MCF 10A (cell line): ENCODE measurements at regions not wholly inside any gene's neighbourhood (a gene's known extent, or its start where the extent isn't known, plus 50 kb on each side); places are given as distances from the start of the nearest gene placed in this dataset.

ENCODE experiments used
- BruUV-seq: library from RNA; stranded (reverse); fragments of 400-500 nt; replicated peaks from 2 replicates; lab custom pipeline; 2021; lab: Mats Ljungman, UMichigan
- CTCF ChIA-PET: fragments of 300-600 bp; sonication (Branson Sonifier 250); formaldehyde crosslinking; extraction: SDS; loops from one replicate; lab custom pipeline; 2021; ENCODE audit warnings: antibody characterized with exemption, inconsistent platforms; lab: Yijun Ruan, JAX
- POLR2A ChIA-PET: fragments of 300-600, 350-650 bp; sonication (Branson Sonifier 250); formaldehyde crosslinking; extraction: SDS; loops from one replicate; lab custom pipeline; 2020; ENCODE audit warnings: antibody characterized with exemption, inconsistent platforms; lab: Yijun Ruan, JAX
- DNase-seq: peaks from one replicate; pipeline ENCODE4 v3.0.0-alpha.2; 2018; ENCODE audit not compliant: unreplicated experiment
- H3K27ac Mint-ChIP-seq: one replicate; pipeline ENCODE4 v1.8.0; 2022; ENCODE audit warnings: mild to moderate bottlenecking, low read depth, mixed read lengths; ENCODE audit not compliant: unreplicated experiment
- H3K27me3 Mint-ChIP-seq: one replicate; pipeline ENCODE4 v1.8.0; 2022; ENCODE audit warnings: mixed read lengths; ENCODE audit not compliant: insufficient read depth, unreplicated experiment
- H3K36me3 Mint-ChIP-seq: one replicate; pipeline ENCODE4 v1.8.0; 2022; ENCODE audit warnings: mild to moderate bottlenecking, moderate library complexity, mixed read lengths; ENCODE audit not compliant: insufficient read depth, unreplicated experiment
- H3K4me1 Mint-ChIP-seq: one replicate; pipeline ENCODE4 v1.8.0; 2022; ENCODE audit warnings: mixed read lengths; ENCODE audit not compliant: insufficient read depth, unreplicated experiment
- H3K4me3 Mint-ChIP-seq: one replicate; pipeline ENCODE4 v1.8.0; 2022; ENCODE audit warnings: mild to moderate bottlenecking, moderate library complexity, mixed read lengths; ENCODE audit not compliant: unreplicated experiment
- H3K9me3 Mint-ChIP-seq: one replicate; pipeline ENCODE4 v1.8.0; 2022; ENCODE audit warnings: mixed read lengths; ENCODE audit not compliant: unreplicated experiment
- intact Hi-C: fragments of 100-400 bp; cut with micrococcal nuclease; formaldehyde crosslinking; loops from 2 replicates; pipeline ENCODE4 v1.14.1; 2022
- TF ChIP-seq, protein P1 (sequence below): fragments of 200-600 bp; IDR thresholded peaks from one replicate; pipeline ENCODE4 v1.8.0; 2022; ENCODE audit warnings: antibody characterized with exemption, mild to moderate bottlenecking; ENCODE audit not compliant: unreplicated experiment

DNA sequence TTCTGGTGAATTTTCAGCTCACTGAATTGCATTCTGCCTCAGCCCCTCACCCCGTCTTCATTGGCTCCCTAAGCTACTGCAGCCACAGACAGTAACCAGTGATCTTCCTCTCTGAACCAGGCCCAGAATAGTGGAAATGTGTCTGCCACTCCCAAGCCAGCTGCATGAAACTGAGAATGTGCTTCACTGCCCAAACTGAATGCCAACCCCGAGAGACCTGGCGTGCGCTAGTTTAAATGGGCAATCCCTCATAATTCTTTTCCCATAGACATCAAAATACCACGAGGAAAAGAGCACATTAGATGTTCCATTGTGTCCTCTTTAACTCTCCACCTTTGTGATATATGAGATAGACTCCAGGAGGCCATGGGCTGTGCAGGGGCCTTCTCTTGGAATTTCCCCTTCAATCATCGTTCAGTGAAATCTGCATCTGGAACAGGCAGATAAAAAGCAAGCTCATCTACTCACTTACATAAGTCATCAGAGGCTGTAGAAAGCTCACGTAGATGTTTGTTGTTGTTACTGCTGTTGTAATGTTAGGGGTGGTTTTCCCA lies 320.2 kb downstream of the NFIB start:
- ChIA-PET POLR2A (no interaction called here), CTCF (interaction anchor here (0.6 kb wide), 1 partner anchor 540 kb away, joined by 3 read pairs; no protein-coding TSS in a partner anchor)
- Mint-ChIP-seq H3K27me3 (no peaks in the 10 kb centered on the region), H3K4me1 (no peaks in the 10 kb centered on the region), H3K27ac (no peak overlapping the region), H3K4me3 (no peak overlapping the region), H3K36me3 (no peaks in the 10 kb centered on the region), H3K9me3 (peaks cover 5% of the 10 kb centered on the region)
- TF ChIP-seq, protein P1, sequence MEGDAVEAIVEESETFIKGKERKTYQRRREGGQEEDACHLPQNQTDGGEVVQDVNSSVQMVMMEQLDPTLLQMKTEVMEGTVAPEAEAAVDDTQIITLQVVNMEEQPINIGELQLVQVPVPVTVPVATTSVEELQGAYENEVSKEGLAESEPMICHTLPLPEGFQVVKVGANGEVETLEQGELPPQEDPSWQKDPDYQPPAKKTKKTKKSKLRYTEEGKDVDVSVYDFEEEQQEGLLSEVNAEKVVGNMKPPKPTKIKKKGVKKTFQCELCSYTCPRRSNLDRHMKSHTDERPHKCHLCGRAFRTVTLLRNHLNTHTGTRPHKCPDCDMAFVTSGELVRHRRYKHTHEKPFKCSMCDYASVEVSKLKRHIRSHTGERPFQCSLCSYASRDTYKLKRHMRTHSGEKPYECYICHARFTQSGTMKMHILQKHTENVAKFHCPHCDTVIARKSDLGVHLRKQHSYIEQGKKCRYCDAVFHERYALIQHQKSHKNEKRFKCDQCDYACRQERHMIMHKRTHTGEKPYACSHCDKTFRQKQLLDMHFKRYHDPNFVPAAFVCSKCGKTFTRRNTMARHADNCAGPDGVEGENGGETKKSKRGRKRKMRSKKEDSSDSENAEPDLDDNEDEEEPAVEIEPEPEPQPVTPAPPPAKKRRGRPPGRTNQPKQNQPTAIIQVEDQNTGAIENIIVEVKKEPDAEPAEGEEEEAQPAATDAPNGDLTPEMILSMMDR = no peak
- intact Hi-C loops = no loop called here
- DNase-seq = no peak
- no TSS peak for BruUV-seq

DNA sequence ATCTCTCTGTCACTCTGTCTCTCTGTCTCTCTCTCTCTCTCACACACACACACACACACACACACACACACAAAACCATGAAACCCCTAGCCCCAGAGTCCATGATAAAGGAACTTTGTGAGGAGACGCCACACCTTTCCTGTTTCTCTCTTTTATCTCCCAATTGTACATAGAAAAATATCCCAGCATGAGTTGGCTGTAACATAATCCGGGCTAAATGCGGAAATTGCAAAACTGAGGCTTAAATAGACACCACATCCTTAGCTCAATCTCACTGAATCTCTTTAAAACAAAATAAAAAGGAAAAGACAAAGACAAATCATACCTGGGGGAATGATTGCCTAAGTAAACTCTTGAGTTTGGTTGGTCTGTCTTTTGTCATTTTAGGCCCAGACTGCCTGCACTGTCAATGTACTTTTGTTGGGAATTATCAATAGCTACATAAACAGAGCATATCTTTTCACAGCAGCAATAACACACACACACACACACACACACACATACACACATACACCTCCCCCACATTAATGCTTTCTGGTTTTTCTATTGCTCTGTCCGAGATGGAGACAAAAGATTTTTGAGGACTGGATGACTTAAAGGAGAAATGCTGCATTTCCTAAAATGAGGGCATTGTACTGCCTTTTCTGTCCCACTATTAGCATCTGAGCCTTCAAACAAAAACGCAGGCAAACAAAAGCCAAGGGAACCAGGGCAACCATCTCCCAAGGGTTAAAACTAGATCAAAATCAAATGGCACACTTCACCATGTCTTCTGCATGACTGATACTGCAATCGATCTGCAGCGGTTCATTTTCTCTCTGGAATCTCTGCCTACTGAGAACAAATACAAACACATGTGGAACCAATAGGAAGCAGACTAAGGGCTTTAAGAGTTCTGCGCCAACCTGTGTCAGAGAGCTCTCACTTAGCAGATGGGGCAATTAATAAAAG lies 321.5 kb downstream of the NFIB start:
- no peaks in the 10 kb centered on the region for H3K4me1 Mint-ChIP-seq
- no peaks in the 10 kb centered on the region for H3K36me3 Mint-ChIP-seq
- H3K27me3 Mint-ChIP-seq = no peaks in the 10 kb centered on the region
- H3K9me3 Mint-ChIP-seq = peaks cover 4% of the 10 kb centered on the region
- DNase-seq = peak; percentile 14
- TF ChIP-seq, protein P1 = no peak
- H3K4me3 Mint-ChIP-seq = no peak overlapping the region
- intact Hi-C loops = no loop called here
- ChIA-PET CTCF (interaction anchor here (0.5 to 0.7 kb wide), 2 partner anchors 16 to 111 kb away, joined by 3 read pairs; no protein-coding TSS in a partner anchor), POLR2A (interaction anchor here (1.0 kb wide), 1 partner anchor 19 kb away, joined by 3 read pairs; no protein-coding TSS in a partner anchor)
- H3K27ac Mint-ChIP-seq = no peak overlapping the region
- BruUV-seq = no TSS peak

DNA sequence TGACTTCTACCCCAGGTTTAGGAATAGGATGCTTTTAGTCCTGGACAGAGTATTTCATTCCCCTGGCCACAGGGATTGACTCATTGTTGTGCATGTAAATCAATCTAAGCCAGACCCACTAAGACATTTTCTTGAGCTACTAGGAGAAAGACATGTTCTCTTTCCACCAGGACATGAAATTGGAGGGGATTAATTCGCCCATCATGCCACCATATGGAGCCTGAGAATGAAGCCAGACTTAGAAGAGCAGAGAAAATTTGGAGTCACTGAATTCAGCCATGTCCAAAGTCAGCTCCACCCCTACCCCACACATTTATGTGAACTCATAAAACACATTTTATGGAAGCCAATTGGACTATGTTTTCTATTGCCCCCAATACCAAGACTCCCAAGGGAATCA lies 322.5 kb downstream of the NFIB start:
- POLR2A ChIA-PET = interaction anchor here (1.0 kb wide), 1 partner anchor 20 kb away, joined by 3 read pairs; no protein-coding TSS in a partner anchor
- Mint-ChIP-seq H3K27ac (no peak overlapping the region), H3K9me3 (peaks cover 7% of the 10 kb centered on the region), H3K4me3 (no peak overlapping the region), H3K4me1 (no peaks in the 10 kb centered on the region), H3K27me3 (no peaks in the 10 kb centered on the region), H3K36me3 (no peaks in the 10 kb centered on the region)
- intact Hi-C loops = no loop called here
- TF ChIP-seq, protein P1 = no peak
- no TSS peak for BruUV-seq
- DNase-seq = no peak
- CTCF ChIA-PET = interaction anchor here (0.6 to 1.6 kb wide), 2 partner anchors 11 to 44 kb away, joined by 3 to 6 read pairs; no protein-coding TSS in a partner anchor

DNA sequence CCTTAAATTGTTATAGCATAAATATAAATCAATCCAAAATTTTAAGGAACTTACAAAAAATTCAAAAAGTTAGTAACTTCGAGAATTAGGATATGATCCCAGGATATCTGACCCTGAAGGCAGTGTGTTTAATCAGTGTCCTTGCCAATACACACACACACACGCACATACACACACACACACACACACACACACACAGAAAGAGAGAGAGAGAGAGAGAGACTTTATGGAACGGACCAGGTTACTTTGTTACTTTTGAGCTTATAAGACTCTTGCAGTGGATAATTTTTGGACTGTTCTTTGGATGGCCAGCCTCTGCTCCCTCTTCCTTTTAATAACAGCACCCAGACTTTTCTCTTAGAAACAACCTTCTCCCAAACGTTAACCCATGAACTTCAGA lies 322.9 kb downstream of the NFIB start:
- intact Hi-C loops = no loop called here

More for the DNA sequence above, 322.9 kb downstream of the NFIB start:
- CTCF ChIA-PET = interaction anchor here (0.6 to 1.6 kb wide), 2 partner anchors 10 to 44 kb away, joined by 3 to 6 read pairs; no protein-coding TSS in a partner anchor
- POLR2A ChIA-PET = no interaction called here
- H3K27ac Mint-ChIP-seq = no peak overlapping the region
- no peaks in the 10 kb centered on the region for H3K27me3 Mint-ChIP-seq
- no TSS peak for BruUV-seq
- DNase-seq = no peak
- TF ChIP-seq, protein P1 = no peak
- no peak overlapping the region for H3K4me3 Mint-ChIP-seq
- no peaks in the 10 kb centered on the region for H3K36me3 Mint-ChIP-seq
- no peaks in the 10 kb centered on the region for H3K4me1 Mint-ChIP-seq
- H3K9me3 Mint-ChIP-seq = peaks cover 7% of the 10 kb centered on the region
